ENCODE measurements at regions not wholly inside any gene's neighbourhood (a gene's known extent, or its start where the extent isn't known, plus 50 kb on each side); places are given as distances from the start of the nearest gene placed in this dataset.

GRCh38 chr6:145546265-145546664, 189.1 kb downstream of the EPM2A start:
- Histone ChIP-seq H3K27ac (ENCODE audit: low read depth, low read length) (no peak overlapping the region), H3K4me3 (ENCODE audit: insufficient read depth, low read length) (no peak overlapping the region), H4K20me1 (ENCODE audit: insufficient read depth, low read length) (no peaks in the 10 kb centered on the region), H3K9me3 (ENCODE audit: low read depth, low read length) (no peaks in the 10 kb centered on the region), H3K4me2 (ENCODE audit: insufficient read depth, low read length) (no peak overlapping the region), H3K4me1 (ENCODE audit: insufficient read depth, low read length) (peaks cover 3% of the 10 kb centered on the region), H3K27me3 (ENCODE audit: insufficient read depth, low read length) (no peaks in the 10 kb centered on the region), H3K79me2 (ENCODE audit: insufficient read depth, low read length) (no peaks in the 10 kb centered on the region), H3K36me3 (ENCODE audit: insufficient read depth, low read length) (no peaks in the 10 kb centered on the region), H2AFZ (ENCODE audit: low read length) (no peak overlapping the region)
- TF ChIP-seq CTCF (IDR thresholded peaks at IDR 0.05; ENCODE audit: extremely low read depth, low read depth, low read length) = no peak
- DNase-seq (ENCODE audit: insufficient read length, low spot score, missing footprints) = no peak

GRCh38 chr6:145547594-145548335, 187.6 kb downstream of the EPM2A start:
- no peaks in the 10 kb centered on the region for H3K9me3 ChIP-seq (ENCODE audit: low read depth, low read length)
- no peak overlapping the region for H2AFZ ChIP-seq (ENCODE audit: low read length)
- H4K20me1 ChIP-seq (ENCODE audit: insufficient read depth, low read length) = no peaks in the 10 kb centered on the region
- no peak overlapping the region for H3K4me2 ChIP-seq (ENCODE audit: insufficient read depth, low read length)
- no peak overlapping the region for H3K27ac ChIP-seq (ENCODE audit: low read depth, low read length)
- H3K4me3 ChIP-seq (ENCODE audit: insufficient read depth, low read length) = no peak overlapping the region
- no peaks in the 10 kb centered on the region for H3K79me2 ChIP-seq (ENCODE audit: insufficient read depth, low read length)
- no peaks in the 10 kb centered on the region for H3K27me3 ChIP-seq (ENCODE audit: insufficient read depth, low read length)
- H3K4me1 ChIP-seq (ENCODE audit: insufficient read depth, low read length) = peaks cover 3% of the 10 kb centered on the region
- H3K36me3 ChIP-seq (ENCODE audit: insufficient read depth, low read length) = no peaks in the 10 kb centered on the region
- TF ChIP-seq CTCF (IDR thresholded peaks at IDR 0.05; ENCODE audit: extremely low read depth, low read depth, low read length) = no peak
- DNase-seq (ENCODE audit: insufficient read length, low spot score, missing footprints) = no peak

GRCh38 chr6:145548933-145549648, 186.2 kb downstream of the EPM2A start:
- Histone ChIP-seq H3K4me2 (ENCODE audit: insufficient read depth, low read length) (no peak overlapping the region), H3K27me3 (ENCODE audit: insufficient read depth, low read length) (no peaks in the 10 kb centered on the region), H3K27ac (ENCODE audit: low read depth, low read length) (no peak overlapping the region), H4K20me1 (ENCODE audit: insufficient read depth, low read length) (no peaks in the 10 kb centered on the region), H3K79me2 (ENCODE audit: insufficient read depth, low read length) (no peaks in the 10 kb centered on the region), H3K4me3 (ENCODE audit: insufficient read depth, low read length) (no peak overlapping the region), H3K36me3 (ENCODE audit: insufficient read depth, low read length) (no peaks in the 10 kb centered on the region), H2AFZ (ENCODE audit: low read length) (no peak overlapping the region), H3K9me3 (ENCODE audit: low read depth, low read length) (no peaks in the 10 kb centered on the region), H3K4me1 (ENCODE audit: insufficient read depth, low read length) (no peaks in the 10 kb centered on the region)
- no peak for TF ChIP-seq CTCF (IDR thresholded peaks at IDR 0.05; ENCODE audit: extremely low read depth, low read depth, low read length)
- DNase-seq (ENCODE audit: insufficient read length, low spot score, missing footprints) = no peak

- TF ChIP-seq CTCF (IDR thresholded peaks at IDR 0.05; ENCODE audit: extremely low read depth, low read depth, low read length) = no peak
- H3K27me3 ChIP-seq (ENCODE audit: insufficient read depth, low read length) = no peaks in the 10 kb centered on the region
- no peak overlapping the region for H3K4me2 ChIP-seq (ENCODE audit: insufficient read depth, low read length)
- H3K36me3 ChIP-seq (ENCODE audit: insufficient read depth, low read length) = no peaks in the 10 kb centered on the region
- H3K4me1 ChIP-seq (ENCODE audit: insufficient read depth, low read length) = no peaks in the 10 kb centered on the region
- no peak for DNase-seq (ENCODE audit: insufficient read length, low spot score, missing footprints)
- H3K4me3 ChIP-seq (ENCODE audit: insufficient read depth, low read length) = no peak overlapping the region
- no peak overlapping the region for H3K27ac ChIP-seq (ENCODE audit: low read depth, low read length)
- no peak overlapping the region for H2AFZ ChIP-seq (ENCODE audit: low read length)
- H4K20me1 ChIP-seq (ENCODE audit: insufficient read depth, low read length) = no peaks in the 10 kb centered on the region
- H3K9me3 ChIP-seq (ENCODE audit: low read depth, low read length) = no peaks in the 10 kb centered on the region
- no peaks in the 10 kb centered on the region for H3K79me2 ChIP-seq (ENCODE audit: insufficient read depth, low read length)
These were observed 184.2 kb downstream of the EPM2A start for GRCh38 chr6:145551164-145551563.

Measured in osteoblast (primary cell).